ENCODE measurements at regions not wholly inside any gene's neighbourhood (a gene's known extent, or its start where the extent isn't known, plus 50 kb on each side); places are given as distances from the start of the nearest gene placed in this dataset.

DNA sequence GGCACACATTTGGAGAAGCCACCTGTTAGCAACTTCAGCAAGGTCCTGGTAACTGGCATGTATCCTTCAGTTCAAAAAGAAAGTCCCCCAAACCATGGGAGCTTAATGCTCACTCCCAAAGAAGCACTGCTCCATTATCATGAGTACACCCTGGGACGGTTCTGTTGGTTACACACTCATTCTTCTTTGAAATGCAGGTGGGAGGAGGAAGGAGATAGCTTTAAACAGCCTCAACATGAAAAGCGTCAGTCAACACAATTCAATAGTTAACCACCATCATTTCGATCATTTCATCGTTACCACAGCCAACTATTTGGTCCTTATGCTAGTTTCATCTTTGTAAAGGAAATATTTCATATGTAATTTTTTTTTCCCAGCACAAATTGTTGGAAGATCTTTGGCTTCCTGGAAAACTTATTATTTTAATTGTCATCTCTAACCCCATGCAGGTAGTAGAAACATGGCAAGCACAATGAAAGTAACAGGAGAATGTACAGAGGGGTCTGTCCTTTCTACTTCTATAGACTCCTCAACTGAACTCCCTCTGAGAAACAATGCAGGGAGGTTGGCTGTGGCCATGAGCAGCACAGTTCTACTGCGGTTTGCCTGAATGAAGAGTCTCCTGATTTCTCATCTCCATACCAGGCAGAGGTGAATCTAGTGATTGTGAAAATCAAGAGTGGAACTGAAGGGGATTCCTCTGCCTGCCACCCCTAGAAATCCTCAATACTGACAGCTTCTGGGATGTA lies 196.4 kb upstream of the FOXN3 start:
- H3K27ac ChIP-seq: no peak overlapping the region
- no peaks in the 10 kb centered on the region for H3K36me3 ChIP-seq
- TF ChIP-seq, protein P1, sequence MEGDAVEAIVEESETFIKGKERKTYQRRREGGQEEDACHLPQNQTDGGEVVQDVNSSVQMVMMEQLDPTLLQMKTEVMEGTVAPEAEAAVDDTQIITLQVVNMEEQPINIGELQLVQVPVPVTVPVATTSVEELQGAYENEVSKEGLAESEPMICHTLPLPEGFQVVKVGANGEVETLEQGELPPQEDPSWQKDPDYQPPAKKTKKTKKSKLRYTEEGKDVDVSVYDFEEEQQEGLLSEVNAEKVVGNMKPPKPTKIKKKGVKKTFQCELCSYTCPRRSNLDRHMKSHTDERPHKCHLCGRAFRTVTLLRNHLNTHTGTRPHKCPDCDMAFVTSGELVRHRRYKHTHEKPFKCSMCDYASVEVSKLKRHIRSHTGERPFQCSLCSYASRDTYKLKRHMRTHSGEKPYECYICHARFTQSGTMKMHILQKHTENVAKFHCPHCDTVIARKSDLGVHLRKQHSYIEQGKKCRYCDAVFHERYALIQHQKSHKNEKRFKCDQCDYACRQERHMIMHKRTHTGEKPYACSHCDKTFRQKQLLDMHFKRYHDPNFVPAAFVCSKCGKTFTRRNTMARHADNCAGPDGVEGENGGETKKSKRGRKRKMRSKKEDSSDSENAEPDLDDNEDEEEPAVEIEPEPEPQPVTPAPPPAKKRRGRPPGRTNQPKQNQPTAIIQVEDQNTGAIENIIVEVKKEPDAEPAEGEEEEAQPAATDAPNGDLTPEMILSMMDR (IDR thresholded peaks at IDR 0.05): no peak
- no peaks in the 10 kb centered on the region for H3K9me3 ChIP-seq
- H3K27me3 ChIP-seq: no peaks in the 10 kb centered on the region
- no peak overlapping the region for H3K4me3 ChIP-seq (ENCODE audit: low read depth in 1 of 2, low read length in 1 of 2)
- peaks cover 38 to 40% of the 10 kb centered on the region in 2 experiments for H3K4me1 ChIP-seq (ENCODE audit: control insufficient read depth in 1 of 2, insufficient read depth in 1 of 2, low read depth in 1 of 2, low read length in 1 of 2)

DNA sequence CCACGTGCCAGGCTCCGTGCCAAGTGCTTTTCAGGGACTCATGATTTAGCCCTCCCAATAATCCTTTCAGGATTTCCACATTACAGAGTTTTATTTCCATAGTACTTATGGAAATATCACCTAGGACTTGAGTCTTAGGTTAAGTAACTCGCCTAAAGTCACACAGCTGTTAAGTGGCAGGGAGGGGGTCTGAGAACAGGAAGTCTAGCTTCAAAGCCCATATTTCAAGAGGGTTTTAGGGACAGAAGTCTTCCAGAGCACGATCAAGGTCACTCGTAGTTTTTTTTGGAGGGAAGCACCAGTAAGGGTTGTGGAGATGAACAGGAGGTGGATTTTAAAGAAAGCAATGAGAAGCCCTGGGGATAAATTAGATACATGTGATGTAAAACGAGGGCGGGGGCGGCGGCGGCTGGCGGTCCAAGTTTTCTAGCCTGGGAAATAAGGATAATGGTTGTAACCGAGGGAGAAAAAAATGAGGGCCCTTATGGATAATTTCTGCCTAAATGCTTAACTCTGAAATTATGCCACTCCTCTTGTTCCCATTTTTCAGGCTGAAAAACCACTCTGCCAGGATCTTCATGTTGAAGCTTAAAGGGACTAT lies 192.6 kb upstream of the FOXN3 start:
- no peaks in the 10 kb centered on the region for H3K36me3 ChIP-seq
- H3K27ac ChIP-seq: no peak overlapping the region
- no peak overlapping the region for H3K4me3 ChIP-seq (ENCODE audit: low read depth in 1 of 2, low read length in 1 of 2)
- peaks cover 3 to 5% of the 10 kb centered on the region in 2 experiments for H3K4me1 ChIP-seq (ENCODE audit: control insufficient read depth in 1 of 2, insufficient read depth in 1 of 2, low read depth in 1 of 2, low read length in 1 of 2)
- TF ChIP-seq, protein P1 (IDR thresholded peaks at IDR 0.05): no peak
- H3K27me3 ChIP-seq: no peaks in the 10 kb centered on the region
- H3K9me3 ChIP-seq: no peaks in the 10 kb centered on the region

DNA sequence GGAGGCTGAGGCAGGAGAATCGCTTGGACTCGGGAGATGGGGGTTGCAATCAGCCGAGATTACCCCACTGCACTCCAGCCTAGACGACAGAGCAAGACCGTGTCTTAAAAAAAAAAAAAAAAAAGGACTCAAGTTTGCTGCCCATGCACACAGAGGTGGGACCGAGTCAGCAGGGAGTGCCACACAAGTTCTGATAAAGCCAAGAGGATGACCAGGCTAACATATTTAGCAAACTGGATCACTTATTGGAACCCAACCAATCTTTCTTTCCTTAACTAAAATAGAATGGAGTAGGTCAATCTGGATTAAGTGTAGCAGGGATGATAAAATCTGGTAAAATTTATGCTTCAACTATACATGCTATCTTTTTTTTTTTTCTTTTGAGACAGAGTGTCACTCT lies 190.4 kb upstream of the FOXN3 start:
- H3K36me3 ChIP-seq: no peaks in the 10 kb centered on the region
- no peaks in the 10 kb centered on the region for H3K27me3 ChIP-seq
- no peak overlapping the region for H3K4me3 ChIP-seq (ENCODE audit: low read depth in 1 of 2, low read length in 1 of 2)
- H3K9me3 ChIP-seq: no peaks in the 10 kb centered on the region
- no peaks in the 10 kb centered on the region for H3K4me1 ChIP-seq (ENCODE audit: control insufficient read depth in 1 of 2, insufficient read depth in 1 of 2, low read depth in 1 of 2, low read length in 1 of 2)
- TF ChIP-seq, protein P1 (IDR thresholded peaks at IDR 0.05): no peak
- no peak overlapping the region for H3K27ac ChIP-seq

DNA sequence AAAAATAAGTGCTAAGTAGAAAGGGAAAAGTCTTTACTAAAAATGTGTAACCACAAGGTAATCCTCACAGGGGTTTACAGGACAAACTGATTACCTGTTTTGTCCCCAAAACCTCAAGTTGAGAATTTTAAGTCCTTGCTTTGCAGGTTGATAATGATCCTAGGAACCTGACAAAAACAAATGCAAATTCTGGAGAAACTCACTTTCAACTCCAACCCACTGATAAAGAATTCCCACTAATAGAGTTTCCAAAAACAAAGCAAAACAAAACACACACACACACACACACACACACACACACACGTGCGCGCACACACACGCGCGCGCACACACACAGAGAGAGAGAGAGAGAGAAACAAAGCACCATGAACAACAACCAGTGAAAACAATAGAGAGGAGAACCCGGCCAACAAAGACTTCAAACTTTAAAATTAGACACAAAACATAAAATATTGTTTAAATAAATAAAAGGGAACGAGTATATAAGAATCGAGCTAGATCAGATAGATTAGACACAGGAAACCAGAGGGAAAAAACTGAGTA lies 187.0 kb upstream of the FOXN3 start:
- H3K27me3 ChIP-seq: no peaks in the 10 kb centered on the region
- H3K4me1 ChIP-seq (ENCODE audit: control insufficient read depth in 1 of 2, insufficient read depth in 1 of 2, low read depth in 1 of 2, low read length in 1 of 2): peaks cover 13 to 15% of the 10 kb centered on the region in 2 experiments
- H3K9me3 ChIP-seq: peaks cover 1% of the 10 kb centered on the region
- no peak overlapping the region for H3K4me3 ChIP-seq (ENCODE audit: low read depth in 1 of 2, low read length in 1 of 2)
- H3K27ac ChIP-seq: no peak overlapping the region
- no peaks in the 10 kb centered on the region for H3K36me3 ChIP-seq
- TF ChIP-seq, protein P1 (IDR thresholded peaks at IDR 0.05): no peak

- no peaks in the 10 kb centered on the region for H3K27me3 ChIP-seq
- H3K4me3 ChIP-seq (ENCODE audit: low read depth in 1 of 2, low read length in 1 of 2): no peak overlapping the region
- H3K4me1 ChIP-seq (ENCODE audit: control insufficient read depth in 1 of 2, insufficient read depth in 1 of 2, low read depth in 1 of 2, low read length in 1 of 2): peaks cover 13 to 15% of the 10 kb centered on the region in 2 experiments
- TF ChIP-seq, protein P1 (IDR thresholded peaks at IDR 0.05): no peak
- no peaks in the 10 kb centered on the region for H3K36me3 ChIP-seq
- peaks cover 3% of the 10 kb centered on the region for H3K9me3 ChIP-seq
- H3K27ac ChIP-seq: peak overlapping the region; percentile 40
Measured at GRCh38 chr14:89600950-89601826, 184.2 kb upstream of the FOXN3 start.

All from neutrophil (primary cell).